GM12875 (cell line): ENCODE measurements at regions not wholly inside any gene's neighbourhood (a gene's known extent, or its start where the extent isn't known, plus 50 kb on each side); places are given as distances from the start of the nearest gene placed in this dataset.

ENCODE experiments used
- H3K4me3 ChIP-seq: one replicate; pipeline ENCODE4 v1.5.1; 2011; ENCODE audit warnings: low read depth, low read length, control low read depth
- TF ChIP-seq, protein P1 (sequence below): IDR thresholded peaks from 2 replicates; pipeline ENCODE4 v1.5.1; 2011; ENCODE audit warnings: low read depth, mild to moderate bottlenecking, control low read depth, inconsistent platforms, low read length, moderate library complexity, borderline replicate concordance; ENCODE audit not compliant: insufficient read depth

DNA sequence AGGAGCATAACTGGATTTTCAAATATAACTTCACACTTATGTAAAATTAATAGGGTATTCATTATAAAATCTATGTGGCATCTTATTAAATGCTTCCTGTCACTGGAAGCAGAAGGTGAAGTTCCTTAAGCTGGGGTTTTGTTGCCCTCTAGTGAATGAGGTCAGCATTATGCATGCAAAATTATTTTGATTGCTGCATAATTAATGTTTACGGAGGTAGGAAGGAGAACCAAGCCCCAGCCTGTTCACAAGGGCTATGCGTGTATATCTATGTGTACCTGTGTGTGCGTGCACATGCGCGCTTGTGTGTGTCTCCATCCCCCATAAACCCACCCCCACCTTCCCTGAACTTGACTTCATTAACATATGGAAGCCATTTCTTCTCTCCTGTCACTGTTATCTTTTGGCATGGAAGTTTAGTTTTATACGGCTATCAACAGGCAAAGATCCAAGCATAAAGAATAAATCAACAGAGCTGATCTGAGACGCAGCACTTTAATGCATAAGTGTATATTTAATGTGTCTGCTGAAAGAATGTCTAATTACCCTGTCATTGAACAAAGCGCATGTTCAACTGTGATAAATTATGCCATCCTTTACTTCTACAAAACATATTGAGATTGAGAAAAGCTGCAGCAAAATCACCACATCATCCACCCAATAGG is 90.2 kb upstream of the CDH4 start:
- no peak overlapping the region for H3K4me3 ChIP-seq
- TF ChIP-seq, protein P1, sequence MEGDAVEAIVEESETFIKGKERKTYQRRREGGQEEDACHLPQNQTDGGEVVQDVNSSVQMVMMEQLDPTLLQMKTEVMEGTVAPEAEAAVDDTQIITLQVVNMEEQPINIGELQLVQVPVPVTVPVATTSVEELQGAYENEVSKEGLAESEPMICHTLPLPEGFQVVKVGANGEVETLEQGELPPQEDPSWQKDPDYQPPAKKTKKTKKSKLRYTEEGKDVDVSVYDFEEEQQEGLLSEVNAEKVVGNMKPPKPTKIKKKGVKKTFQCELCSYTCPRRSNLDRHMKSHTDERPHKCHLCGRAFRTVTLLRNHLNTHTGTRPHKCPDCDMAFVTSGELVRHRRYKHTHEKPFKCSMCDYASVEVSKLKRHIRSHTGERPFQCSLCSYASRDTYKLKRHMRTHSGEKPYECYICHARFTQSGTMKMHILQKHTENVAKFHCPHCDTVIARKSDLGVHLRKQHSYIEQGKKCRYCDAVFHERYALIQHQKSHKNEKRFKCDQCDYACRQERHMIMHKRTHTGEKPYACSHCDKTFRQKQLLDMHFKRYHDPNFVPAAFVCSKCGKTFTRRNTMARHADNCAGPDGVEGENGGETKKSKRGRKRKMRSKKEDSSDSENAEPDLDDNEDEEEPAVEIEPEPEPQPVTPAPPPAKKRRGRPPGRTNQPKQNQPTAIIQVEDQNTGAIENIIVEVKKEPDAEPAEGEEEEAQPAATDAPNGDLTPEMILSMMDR = no peak

DNA sequence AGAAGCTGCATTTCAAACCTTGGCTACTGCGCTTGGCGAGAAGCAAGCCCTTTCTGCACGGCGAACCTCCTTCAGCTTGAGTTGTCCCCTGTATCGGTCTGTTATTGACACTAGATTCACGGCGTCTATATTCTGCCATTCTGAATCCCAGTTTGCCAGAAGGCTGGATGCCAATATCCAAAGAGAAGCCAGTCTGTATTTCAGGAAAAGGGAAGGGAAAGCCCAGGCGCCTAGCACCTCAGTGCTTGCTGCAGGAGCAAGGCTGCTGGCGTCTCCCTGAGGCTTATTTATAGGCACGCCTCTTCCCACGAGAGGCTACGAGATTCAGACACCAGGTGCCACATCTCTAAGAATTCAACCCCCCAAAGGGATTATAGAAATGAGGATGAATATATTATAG is 89.6 kb upstream of the CDH4 start:
- TF ChIP-seq, protein P1 = no peak
- no peak overlapping the region for H3K4me3 ChIP-seq

DNA sequence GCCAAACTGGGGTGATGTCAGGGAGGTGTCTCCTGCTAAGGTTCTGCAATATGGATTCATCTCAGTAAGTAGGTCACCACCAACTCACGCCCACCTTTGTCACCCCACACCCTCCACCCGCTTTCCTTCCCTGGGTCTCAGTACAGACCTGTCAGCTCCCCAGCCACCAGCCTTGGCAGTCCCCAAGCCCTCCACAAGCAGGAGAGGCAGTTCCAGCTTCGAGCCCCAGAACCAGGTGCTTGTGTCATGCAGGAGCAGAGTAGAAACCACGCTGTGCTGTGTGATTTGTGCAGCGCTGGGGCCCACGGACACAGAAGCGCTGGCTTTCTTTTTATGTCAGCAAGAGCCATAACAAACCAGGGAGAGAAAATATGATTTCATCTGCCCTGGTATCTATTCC is 89.0 kb upstream of the CDH4 start:
- H3K4me3 ChIP-seq = no peak overlapping the region
- TF ChIP-seq, protein P1 = no peak

DNA sequence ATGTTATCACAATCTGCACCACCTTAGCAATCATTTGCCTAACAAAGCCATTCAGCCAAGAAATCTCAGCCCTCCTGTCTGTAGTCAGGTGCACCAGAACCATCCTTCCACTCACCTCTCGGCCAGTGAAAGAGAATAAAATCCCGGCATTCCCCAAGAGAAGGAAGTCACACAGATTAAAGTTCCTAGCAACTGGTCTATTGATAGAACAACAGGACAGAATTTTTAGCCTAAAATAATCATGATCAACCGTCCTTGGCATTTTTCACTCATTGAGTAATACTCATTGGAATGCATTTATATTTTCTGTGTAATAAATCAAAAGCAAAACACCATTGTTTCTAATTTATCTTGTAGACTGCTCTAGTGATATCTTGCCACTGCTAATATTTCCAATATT is 85.7 kb upstream of the CDH4 start:
- TF ChIP-seq, protein P1 = no peak
- no peak overlapping the region for H3K4me3 ChIP-seq

DNA sequence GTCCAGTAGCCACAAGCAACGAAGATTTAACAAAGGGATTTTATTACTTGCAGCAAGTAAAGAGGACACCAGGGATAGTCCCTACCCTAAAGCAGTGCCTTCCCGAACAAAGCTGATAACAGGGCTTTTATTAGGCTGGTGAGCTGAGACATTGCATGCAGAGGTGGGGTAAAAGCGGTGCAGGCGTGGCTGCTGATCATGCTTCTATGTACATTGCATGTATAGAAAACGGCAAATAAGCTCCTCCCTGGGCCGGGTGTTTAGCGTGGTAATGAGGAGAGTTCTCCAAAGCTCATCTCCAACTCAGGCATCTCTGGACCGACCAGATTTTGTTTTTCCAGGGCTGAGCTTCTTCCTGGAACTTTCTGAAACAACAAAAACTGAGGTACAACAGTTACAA is 83.5 kb upstream of the CDH4 start:
- no peak overlapping the region for H3K4me3 ChIP-seq
- TF ChIP-seq, protein P1 = no peak

DNA sequence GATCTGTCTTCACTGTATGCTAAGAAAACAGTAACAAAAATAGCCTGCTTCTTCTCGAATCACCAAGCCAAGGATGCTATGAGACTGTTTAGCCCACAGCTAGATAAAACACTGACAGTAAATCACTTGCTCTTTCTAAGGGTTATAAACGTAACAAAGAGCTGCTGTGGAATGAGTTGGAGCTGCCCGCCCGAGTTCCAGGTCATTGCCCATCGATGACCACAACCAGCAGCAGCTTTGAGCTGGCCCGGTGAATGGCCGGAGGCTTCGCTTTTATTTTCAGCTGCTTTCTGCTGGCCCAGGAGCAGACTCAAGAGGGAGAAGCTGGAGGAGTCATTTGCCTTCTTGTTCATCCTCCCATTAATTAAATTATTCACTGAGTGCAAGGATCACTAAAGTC is 82.2 kb upstream of the CDH4 start:
- TF ChIP-seq, protein P1 = no peak
- no peak overlapping the region for H3K4me3 ChIP-seq

DNA sequence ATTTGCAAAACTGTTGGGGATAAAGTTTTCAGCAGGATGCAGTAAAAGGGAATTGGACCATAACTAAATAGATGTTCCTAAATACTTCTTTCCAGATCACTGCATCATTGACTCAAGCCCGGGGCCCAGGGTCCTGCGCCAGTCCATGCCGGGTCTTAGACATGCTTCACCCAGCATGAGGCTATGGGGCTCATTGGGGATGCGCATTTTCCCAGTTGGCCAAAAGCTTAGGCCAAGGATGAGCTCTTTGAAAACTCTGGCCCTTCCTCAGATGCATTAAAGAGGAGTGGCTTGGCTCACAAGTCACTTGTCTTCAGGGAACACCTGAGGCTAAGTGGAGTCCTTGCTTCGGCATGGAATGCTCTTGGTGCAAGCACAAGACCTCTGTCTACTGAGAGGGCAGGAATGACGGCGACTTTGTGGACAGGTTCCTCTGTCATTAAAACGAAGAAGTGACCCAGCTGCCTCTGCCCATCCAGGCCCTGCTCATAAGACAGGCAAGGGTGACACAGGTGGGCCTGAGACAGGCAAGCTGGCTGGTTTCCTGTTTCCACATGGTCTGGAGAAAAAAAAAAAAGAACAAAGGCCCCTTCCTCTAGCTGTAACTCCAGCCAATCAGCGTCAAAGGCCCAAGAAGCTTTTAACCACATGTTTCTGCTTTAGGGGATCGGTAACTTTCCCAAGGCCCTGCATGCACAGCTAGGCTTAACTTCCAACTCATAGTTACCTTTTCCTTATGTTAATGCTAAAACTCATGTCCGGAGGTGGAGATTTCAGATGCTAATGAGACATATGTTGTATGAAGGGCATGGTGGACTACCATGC is 81.4 kb upstream of the CDH4 start:
- H3K4me3 ChIP-seq = no peak overlapping the region
- TF ChIP-seq, protein P1 = no peak
